SK-N-SH treated with all-trans-retinoic acid at 6 μM for 48 hours (cell line): ENCODE measurements at regions not wholly inside any gene's neighbourhood (a gene's known extent, or its start where the extent isn't known, plus 50 kb on each side); places are given as distances from the start of the nearest gene placed in this dataset.

Source experiments
- ATAC-seq: fragments of 200-7000 bp; cut with Tn5 transposase; 3 replicates; pipeline ENCODE4 v1.9.1; 2020; ENCODE audit warnings: mild to moderate bottlenecking, moderate library complexity
- BACH2 ChIP-seq: fragments of 250-450 bp; sonication (Bioruptor Pico); IDR thresholded peaks from 2 replicates; pipeline ENCODE4 v1.9.0; 2021; ENCODE audit warnings: mild to moderate bottlenecking, borderline replicate concordance
- CREB5 ChIP-seq: fragments of 250-450 bp; sonication (Bioruptor Pico); IDR thresholded peaks from 2 replicates; pipeline ENCODE4 v1.5.1; 2020; ENCODE audit warnings: low read depth, mild to moderate bottlenecking, moderate library complexity
- CSRNP3 ChIP-seq: fragments of 250-450 bp; sonication (Bioruptor Pico); IDR thresholded peaks from 2 replicates; pipeline ENCODE4 v1.5.1; 2021; ENCODE audit warnings: mild to moderate bottlenecking, moderate library complexity
- GLIS3 ChIP-seq: fragments of 250-450 bp; sonication (Bioruptor Pico); IDR thresholded peaks from 2 replicates; pipeline ENCODE4 v1.5.0; 2020; ENCODE audit warnings: mild to moderate bottlenecking, moderate library complexity
- ISL1 ChIP-seq: fragments of 250-450 bp; sonication (Bioruptor Pico); IDR thresholded peaks from 2 replicates; pipeline ENCODE4 v2.1.2; 2022; ENCODE audit warnings: mild to moderate bottlenecking, moderate library complexity
- OSR1 ChIP-seq: fragments of 250-450 bp; sonication (Bioruptor Pico); IDR thresholded peaks from 2 replicates; pipeline ENCODE4 v1.8.0; 2022; ENCODE audit warnings: moderate library complexity, mild to moderate bottlenecking, inconsistent platforms
- PATZ1 ChIP-seq: fragments of 250-450 bp; sonication (Bioruptor Pico); IDR thresholded peaks from 2 replicates; pipeline ENCODE4 v1.8.0; 2020; ENCODE audit warnings: mild to moderate bottlenecking, moderate library complexity, borderline replicate concordance
- POU6F1 ChIP-seq: fragments of 250-450 bp; sonication (Bioruptor Pico); IDR thresholded peaks from 2 replicates; pipeline ENCODE4 v1.8.0; 2021; ENCODE audit warnings: low read depth, mild to moderate bottlenecking, moderate library complexity, borderline replicate concordance
- PPARA ChIP-seq: fragments of 250-450 bp; sonication (Bioruptor Pico); IDR thresholded peaks from 2 replicates; pipeline ENCODE4 v1.5.0; 2020; ENCODE audit warnings: mild to moderate bottlenecking, borderline replicate concordance
- RARB ChIP-seq: fragments of 250-450 bp; sonication (Bioruptor Pico); IDR thresholded peaks from 2 replicates; pipeline ENCODE4 v1.8.0; 2021; ENCODE audit warnings: mild to moderate bottlenecking, moderate library complexity
- TCF4 ChIP-seq: fragments of 250-450 bp; sonication (Bioruptor Pico); IDR thresholded peaks from 2 replicates; pipeline ENCODE4 v1.8.0; 2021; ENCODE audit warnings: mild to moderate bottlenecking, moderate library complexity, borderline replicate concordance
- TSHZ2 ChIP-seq: fragments of 250-450 bp; sonication (Bioruptor Pico); IDR thresholded peaks from 2 replicates; pipeline ENCODE4 v1.5.0; 2020; ENCODE audit warnings: mild to moderate bottlenecking, moderate library complexity
- ZFP3 ChIP-seq: fragments of 250-450 bp; sonication (Bioruptor Pico); IDR thresholded peaks from 2 replicates; pipeline ENCODE4 v1.5.0; 2020; ENCODE audit warnings: mild to moderate bottlenecking, moderate library complexity
- ZFP30 ChIP-seq: fragments of 450-650 bp; formaldehyde crosslinking; IDR thresholded peaks from 2 replicates; pipeline ENCODE4 v1.5.0; 2022; ENCODE audit warnings: mild to moderate bottlenecking, moderate library complexity
- ZNF565 ChIP-seq: fragments of 450-650 bp; formaldehyde crosslinking; conservative IDR thresholded peaks from 2 replicates; pipeline ENCODE4 v1.5.0; 2020; ENCODE audit warnings: low read depth, mild to moderate bottlenecking, moderate library complexity
- ZNF8 ChIP-seq: fragments of 450-650 bp; formaldehyde crosslinking; IDR thresholded peaks from 2 replicates; pipeline ENCODE4 v1.5.0; 2020; ENCODE audit warnings: mild to moderate bottlenecking, moderate library complexity

GRCh38 chr17:12250973-12251372 lies 230.3 kb downstream of the MAP2K4 start:
- ATAC-seq: no peak
- TF ChIP-seq TCF4 (no peak), ZFP30 (CRISPR knock-in tag) (no peak), GLIS3 (no peak), PPARA (CRISPR knock-in tag) (no peak), CSRNP3 (CRISPR knock-in tag) (no peak), POU6F1 (CRISPR knock-in tag) (no peak), ZNF565 (CRISPR knock-in tag) (no peak), RARB (CRISPR knock-in tag) (no peak), ISL1 (no peak), CREB5 (CRISPR knock-in tag) (no peak), TSHZ2 (no peak)

GRCh38 chr17:12252462-12252861 lies 231.8 kb downstream of the MAP2K4 start:
- no peak for ATAC-seq

More at GRCh38 chr17:12252462-12252861, 231.8 kb downstream of the MAP2K4 start:
- TF ChIP-seq CSRNP3 (CRISPR knock-in tag) (no peak), BACH2 (no peak), PATZ1 (no peak), PPARA (CRISPR knock-in tag) (no peak), TSHZ2 (no peak), POU6F1 (CRISPR knock-in tag) (no peak), OSR1 (CRISPR knock-in tag) (no peak), ZNF8 (CRISPR knock-in tag) (no peak), ZFP3 (no peak), TCF4 (no peak)
- TF ChIP-seq, all 23 proteins: peak for 0
